GF-D8 (cell line): ENCODE measurements at regions not wholly inside any gene's neighbourhood (a gene's known extent, or its start where the extent isn't known, plus 50 kb on each side); places are given as distances from the start of the nearest gene placed in this dataset.
A peak's percentile ranks its signal among the peaks of the same experiment; 100 is the strongest.

Experiments
- DNase-seq: peaks from one replicate; lab custom pipeline; 2025; lab: John Stamatoyannopoulos, UW

DNA sequence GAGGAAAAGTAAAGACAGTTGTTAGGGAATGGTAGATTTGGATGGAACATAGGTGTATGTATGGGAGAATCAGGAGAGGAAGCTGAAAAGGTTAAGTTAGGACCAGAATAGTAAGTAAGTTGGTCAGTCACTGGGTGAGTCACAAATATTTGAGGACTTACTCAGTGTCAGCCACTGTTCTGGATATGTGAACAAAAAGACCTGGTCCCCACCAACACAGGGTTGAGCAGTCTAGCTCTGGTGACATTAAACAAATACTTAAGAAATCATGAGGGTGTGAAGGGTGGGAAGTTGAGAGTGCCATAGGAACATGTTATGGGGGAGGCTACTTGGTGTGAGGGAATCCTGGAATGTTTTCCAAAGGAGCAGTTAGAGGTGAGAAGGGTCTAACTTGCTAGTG is 246.9 kb downstream of the PTEN start:
- no peak for DNase-seq

DNA sequence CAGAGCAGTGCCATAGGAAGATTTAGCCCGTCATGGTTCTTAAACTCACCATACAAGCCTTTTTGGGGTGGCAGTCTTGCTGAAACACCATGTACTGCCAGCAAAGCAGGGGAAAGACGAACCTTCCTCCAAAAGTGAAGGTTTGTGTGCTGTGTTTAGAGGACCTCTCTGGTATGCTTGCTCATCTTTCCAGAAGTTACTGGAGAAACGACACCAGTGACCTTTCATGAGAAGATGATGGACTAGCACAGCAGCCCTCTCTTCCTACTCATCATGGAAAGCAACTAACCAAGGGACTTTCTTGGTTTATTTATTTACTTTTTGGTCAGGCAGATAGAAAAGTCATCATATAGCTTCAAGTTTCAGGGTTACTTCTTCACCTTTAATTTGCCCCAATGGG is 247.4 kb downstream of the PTEN start:
- DNase-seq: no peak

DNA sequence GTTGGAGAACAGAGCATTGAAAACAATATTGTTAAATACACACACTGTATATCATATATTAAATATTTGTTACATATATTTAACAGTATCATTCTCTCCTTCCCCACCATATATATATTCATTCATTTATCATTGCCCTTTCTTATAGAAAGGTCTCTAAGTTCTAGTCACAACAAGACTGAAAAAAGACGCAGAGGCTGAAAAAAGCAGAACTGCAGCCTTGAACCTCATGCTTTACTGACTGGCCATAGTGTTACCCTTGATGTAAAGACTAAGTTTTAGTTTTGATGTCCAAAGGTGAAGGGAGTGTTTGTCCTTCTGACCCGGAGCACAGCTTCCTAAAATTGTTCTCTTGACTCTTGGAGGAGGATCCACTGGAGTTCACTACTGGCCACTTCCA is 247.9 kb downstream of the PTEN start:
- no peak for DNase-seq

DNA sequence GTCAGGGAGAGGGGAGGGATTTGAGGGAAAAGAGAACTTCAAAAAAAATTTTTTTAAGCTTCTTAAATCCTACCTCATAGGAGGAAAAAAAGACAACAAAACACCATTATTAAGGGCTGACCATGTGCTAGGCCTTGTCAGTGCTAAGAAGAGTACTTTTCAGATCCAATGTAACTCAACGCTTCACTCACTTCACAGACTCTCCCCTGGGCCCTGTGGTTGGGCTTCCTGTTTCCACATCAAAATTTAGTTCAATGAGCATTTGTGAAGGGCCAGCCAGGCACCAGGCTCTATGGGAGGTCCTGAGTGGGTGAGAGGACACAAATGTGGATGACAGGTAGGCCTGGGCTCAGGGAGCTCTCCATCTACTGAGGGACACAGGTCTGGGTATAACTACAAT is 249.8 kb downstream of the PTEN start:
- peak; percentile 61 for DNase-seq

DNA sequence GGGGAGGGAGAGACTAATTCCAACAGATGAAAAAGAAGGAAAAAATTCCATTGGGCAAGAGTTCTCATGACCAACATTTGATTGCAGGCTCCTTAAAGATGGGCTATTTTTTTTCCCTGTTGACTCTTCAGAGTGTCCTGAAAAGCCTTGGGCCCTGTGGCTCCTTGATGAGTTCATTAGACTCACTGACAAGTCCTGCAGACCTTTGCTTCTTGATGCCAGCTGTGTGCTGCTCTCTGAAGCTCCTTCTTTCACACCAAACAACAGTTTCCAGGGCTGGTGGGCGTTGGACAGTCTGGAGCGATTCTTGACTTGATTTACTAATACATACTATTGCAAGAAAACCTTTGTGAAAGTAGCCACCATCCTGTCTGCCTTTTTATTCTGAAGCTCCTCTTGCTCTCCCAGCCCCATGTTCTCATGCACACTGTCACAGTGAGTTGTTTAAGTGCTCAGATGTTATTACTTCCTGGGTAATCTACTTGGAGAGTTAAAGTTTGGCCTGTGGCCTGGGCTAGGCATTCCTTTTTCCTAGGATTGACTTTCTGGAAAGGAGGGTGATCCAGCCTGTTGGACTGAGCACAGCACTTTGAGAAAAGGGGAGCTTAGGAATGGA is 250.3 kb downstream of the PTEN start:
- DNase-seq: no peak

DNA sequence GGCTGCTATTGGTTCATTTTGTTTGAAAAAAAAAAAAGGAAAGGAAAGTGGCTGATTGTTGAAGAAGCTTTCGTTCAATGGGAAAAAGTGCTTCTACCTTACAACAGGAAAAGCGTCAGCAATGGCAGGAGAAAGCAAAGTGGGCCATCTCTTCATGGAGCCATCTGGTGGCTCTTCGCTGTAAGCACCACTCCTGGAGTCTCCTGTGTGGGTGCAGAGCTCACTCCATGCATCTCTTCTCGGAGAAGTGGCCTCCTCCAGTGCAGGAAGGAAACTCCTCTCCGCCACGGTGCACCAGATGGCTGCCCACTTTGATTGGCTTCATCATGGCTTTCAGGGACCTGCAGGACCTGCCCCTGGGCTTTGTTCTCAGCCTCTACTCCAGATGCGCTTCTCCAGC is 250.9 kb downstream of the PTEN start:
- DNase-seq: peak; percentile 54

DNA sequence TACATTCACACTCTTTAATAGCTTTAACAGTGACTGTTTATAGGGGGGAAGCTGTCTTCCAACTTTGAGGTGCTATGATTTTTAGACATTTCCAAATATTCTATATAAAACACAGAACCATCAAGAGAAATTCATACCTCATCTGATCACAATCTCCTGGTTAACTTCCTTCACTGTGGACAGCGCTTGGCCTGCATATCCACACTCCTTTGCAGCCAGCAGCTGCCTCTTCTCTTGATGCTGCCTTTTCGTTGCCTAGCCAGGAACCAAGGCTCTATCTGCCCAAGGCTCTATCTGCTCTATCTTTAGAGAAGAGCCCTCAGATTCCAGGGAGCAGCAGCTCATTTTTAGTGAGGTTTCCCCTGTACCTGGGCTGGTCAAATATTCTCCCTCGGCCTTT is 252.0 kb downstream of the PTEN start:
- DNase-seq: no peak

DNA sequence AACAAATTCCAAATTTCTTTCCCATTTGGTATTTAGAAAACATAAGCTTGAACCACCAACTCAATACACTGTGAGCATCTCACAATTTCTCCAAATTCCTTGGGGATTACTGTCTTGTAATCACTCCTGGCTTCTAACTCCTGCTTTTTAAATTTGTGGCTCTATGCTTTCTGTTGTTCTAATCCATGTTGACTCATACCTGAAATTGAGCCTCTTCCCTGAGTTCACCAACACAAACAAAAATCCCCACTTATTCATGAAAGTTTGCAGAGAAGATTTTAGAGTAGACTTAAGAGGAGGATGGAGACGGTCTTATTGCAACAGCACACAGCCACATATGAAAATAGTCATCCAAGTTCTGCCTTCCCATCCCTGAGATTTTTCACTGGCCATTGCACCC is 252.5 kb downstream of the PTEN start:
- DNase-seq: no peak

DNA sequence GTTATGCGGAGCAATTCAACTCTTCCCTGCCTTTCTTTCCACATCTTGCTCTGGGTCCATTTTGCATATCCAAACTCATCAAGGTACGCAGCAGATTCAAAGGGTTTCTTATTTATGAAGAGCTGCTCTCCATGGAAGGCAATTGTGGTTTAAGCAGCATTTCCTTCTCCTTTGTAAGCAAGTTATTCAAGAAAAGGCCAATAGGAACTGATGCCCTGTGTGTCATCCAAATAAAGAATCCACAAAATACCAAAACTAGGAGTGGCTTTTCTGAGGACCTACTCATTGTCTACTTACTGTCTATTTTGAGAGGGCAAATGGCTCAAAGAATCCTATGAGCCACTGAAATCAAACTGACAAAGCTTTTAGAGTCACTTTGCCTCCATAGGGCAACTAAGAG is 253.1 kb downstream of the PTEN start:
- DNase-seq: no peak

DNA sequence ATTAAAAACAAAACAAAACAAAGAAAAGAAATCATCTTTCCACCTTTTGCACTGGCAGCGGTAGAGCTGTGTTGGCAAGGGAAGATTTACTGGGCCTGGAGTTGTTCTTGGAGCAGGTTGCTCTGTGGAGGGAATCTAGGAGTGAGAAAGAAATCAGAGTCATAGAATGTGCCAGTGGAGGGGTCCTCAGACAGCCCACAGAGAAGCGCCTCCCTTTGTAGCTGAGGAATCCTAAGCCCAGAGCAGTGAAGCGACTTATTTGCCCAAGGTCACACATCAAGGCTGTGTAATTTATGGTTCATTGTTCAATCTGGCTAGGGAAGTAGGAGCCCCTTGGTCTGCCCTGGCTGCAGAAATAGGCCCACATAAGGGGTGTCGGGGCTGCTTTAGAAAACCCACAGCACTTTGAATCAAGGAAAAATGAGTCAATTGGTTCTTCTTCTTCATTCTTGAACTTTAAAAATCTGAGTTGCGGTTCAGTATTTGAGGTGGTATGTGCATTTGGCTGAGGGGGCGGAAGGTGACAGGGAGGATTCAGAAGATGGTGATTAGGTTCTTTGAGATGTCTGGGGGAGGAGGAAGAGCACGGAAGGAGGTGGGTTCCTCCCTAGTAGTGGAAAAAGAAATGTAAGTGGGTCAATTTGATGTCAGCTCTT is 253.7 kb downstream of the PTEN start:
- DNase-seq: no peak

DNA sequence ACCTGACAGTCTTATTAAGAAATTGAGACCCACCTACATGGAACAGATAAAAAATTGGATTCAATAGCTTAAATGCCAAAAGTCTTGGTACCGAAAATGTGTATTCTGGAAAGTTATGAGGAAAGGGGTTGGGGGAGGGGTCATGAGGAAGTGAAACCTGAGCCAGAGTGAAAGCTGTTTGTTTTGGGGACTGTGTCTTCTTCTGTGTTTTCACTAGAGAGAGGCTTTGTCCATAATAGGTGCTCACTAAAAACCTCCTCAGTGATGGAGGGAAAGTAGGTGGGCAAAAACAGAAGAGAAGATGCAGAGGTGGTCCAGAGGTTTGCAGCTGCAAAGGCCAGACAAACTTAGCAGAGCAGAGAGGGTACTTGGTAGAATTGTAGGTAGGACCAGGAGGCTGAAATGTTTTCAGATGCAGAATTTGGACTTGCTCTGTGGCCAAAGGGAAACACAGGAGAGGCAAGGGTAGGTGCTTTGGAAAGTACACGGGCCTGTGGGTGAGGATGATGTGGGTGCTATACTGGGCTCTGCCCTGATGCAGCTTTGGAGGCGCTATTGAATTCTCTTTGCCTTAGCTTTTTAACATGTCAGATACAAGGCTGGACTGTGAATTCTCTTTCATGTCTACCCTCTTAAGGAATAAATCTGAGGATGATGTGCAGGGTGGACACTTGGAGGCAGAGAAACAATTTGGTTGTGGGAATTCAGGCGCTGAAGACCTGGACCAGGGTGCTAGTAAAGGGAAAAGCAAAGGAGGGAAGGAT is 254.6 kb downstream of the PTEN start:
- no peak for DNase-seq

DNA sequence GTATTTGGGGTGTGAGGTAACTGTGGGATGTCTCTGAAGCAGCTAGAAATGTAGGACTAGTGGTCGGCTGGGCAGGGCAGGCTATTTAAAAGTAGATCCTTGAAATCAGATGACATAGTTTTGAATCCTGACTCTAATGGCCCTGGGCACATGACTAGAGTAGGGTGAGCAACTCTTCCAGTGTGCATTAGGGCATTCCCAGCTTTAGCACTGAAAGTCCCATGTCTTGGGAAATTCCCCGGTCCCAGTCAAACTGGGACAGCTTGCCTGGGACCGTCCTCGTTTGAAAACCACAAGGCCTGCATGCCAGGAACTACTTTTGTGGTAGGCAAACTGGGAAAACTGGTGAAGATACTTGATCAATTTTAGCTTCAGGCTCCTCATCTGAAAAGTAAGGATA is 255.3 kb downstream of the PTEN start:
- DNase-seq: no peak

DNA sequence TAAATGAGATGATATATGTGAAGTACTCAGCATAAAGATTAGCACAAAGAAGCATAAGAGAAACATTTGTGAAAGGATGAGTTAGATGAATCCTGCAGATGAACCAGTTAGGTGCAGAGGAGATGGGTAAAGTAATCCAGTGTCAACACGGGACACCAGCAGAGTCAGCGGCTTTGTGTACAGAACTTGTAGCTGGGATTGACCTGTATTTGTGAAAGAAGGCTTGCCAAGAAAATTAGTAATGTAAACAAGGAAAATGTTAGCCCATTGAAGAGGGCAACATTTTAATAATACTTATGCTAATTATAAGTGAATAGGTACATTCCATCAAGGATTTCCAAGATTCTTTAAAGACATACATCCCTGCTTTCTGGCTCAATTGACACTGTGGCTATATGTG is 255.7 kb downstream of the PTEN start:
- no peak for DNase-seq

DNA sequence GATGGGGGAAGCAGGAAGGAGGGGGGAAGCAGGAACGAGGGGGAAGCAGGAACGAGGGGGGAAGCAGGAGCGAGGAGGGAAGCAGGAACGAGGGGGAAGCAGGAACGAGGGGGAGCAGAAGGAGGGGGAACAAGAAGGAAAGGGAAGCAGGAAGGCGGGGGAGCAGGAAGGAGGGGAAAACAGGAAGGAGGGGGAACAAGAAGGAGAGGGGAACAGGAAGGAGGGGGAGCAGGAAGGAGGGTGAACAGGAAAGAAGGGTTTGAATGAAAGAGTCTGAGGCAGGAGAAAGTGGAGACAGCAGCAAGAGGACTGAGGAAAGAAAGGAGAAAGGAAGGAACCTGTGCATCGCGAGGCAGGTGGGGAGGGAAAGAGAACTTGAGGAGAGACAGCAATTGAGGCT is 256.6 kb downstream of the PTEN start:
- DNase-seq: no peak

DNA sequence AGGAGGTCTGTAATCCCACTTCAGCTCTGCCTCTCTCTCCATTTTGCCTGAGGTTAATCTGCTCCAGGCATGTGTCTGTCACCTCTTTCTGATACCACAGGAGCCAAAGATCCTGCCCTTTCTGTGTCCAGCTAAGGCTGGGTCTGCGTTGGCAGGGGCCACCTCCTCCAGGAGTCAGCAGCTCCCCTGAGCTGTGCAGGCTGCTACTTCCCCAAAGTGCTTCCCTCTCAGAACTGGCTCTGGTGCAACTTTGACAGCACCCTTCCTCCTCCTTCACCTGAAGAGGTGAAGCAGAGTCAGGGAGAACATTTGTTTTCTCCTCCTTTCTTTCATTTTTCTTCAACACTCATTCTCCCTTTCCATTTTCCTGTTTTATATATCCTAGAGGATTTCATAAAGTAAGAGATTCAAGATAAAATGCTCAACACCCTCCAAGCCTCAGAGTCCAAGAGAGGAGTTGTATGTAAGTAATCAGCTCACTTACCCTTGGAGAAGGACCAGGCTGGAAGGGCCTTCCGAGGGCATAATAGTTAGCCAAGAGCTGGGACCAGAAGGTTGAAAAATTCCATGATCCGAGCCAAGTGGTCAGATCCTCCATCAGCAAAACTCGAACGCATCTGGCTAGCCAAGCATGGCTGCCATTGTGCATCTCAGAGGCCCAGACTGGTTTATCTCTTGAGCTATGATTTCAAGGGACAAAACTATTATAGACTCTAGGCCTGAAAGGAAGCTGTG is 257.3 kb downstream of the PTEN start:
- no peak for DNase-seq

DNA sequence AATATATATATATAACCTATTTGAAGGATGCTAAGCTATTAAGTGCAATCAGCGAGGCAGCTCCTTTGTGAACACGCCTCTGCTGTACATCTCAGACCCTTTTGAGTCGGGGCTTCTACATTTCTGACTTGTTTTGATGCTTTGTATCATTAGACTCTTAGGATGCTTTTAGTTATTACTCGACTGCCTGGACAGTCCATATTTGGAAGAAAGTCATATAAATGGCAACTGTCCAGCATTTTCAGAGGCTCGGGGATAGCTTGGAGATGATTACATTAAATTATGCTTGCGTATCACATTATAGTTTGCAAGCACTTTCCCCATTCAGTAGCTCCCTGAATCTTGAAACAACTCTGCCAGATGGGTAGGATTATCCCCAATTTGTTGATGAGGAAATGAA is 257.9 kb downstream of the PTEN start:
- DNase-seq: no peak

DNA sequence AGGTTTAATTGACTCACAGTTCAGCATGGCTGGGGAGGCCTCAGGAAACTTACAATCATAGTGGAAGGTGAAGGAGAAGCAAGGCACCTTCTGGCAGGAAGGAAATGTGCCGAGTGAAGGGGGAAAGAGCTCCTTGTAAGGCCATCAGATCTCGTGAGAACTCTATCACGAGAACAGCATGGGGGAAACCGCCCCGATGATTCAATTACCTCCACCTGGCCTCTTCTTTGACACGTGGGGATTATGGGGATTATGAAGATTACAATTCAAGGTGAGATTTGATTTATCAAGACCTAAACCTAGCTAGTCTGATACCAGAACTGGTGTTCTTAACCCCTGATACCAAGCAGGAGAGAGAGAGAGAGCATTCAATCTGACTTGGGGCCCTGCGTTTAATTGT is 258.7 kb downstream of the PTEN start:
- DNase-seq: no peak

DNA sequence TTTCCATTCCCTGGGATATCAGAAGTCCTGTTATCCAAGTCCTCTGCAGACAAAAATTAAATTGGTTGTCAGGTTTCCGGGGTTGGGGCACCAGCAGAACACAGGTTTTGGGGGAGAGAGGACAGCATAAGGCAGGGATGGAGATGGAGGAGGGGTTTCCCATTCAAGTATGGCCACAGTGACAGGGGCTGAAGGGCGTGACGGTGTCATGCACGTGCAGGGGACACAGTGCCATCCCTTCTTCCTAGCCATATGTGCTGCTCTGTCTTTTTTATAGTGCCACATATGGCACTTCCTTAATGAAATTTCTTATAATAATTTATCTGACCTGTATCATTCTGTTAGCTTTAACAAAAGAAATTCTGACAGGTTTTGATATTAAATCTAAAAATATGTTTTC is 259.2 kb downstream of the PTEN start:
- DNase-seq: no peak

DNA sequence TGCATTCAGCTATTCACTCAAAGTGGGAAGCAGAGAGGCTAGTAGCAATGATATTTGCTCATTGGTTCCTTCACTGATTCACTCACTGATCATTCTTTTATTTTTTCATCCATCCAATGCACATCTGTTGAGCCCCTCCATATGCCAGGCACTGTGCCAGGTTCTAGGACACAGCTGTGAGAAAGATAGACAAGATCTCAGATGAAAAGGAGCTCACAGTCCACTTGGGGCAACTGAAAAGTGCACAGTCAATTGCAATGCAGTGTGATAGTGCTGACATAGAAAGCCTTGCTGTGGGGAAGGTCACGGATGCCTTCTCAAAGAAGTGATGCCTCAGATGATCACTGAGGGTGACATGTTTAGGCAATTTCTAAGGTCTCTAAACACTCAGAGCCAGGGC is 262.3 kb downstream of the PTEN start:
- DNase-seq: no peak

DNA sequence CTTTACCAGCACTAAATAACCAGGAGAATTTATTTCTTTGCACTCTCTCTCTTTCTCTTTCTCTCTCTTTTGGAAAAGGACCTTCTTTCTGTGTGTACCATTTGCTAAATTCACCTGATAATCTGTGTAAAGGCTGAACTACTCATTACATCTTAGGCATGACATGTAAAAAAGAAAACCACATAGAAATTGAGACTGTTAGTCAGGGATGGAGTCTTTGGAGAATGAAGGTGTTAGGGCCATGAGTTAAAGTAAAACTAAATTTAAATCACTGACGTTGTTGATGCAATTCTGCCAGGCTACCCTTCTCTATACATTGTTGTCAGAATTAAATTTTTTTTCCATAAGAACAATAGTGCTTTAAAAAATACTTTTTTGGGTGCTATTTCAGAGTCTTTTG is 263.3 kb downstream of the PTEN start:
- DNase-seq: no peak

DNA sequence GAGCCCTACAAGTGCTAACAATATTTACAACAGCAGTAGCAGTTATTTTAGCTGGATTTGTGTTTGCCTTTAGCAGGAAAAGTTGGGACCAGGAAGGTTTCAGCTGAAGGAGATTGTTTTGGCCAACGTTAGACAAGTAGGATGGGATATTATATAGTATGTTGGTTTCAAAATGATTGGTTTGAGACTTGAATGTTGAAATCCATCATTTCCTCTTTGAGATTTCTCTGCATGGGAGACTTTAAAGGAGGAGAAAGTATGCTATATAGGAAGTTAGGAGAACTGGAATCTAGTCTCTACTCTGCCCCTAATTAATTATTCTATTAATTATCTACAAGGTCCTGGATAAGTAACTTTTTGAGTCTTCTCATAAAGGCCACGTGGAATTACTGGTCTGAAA is 263.8 kb downstream of the PTEN start:
- no peak for DNase-seq

DNA sequence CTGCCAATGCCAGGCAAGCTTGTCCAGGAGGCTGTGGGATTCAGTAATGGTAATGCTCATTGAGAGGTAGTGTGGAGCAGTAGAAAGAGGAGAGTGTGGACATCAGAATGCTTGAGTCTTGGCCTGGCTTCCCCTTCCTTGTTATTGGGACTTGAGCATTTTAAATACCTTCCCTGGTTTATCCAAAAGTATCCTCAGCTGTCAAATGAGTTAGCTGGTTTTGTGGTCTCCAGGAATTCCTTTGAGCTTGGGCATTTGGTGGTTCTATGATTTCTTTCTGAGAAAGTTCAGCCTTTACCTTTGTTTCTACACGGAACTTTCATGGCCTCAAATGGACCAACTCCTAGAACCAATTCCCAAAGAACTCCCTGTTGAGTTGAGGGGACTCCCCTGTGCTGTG is 264.3 kb downstream of the PTEN start:
- no peak for DNase-seq

DNA sequence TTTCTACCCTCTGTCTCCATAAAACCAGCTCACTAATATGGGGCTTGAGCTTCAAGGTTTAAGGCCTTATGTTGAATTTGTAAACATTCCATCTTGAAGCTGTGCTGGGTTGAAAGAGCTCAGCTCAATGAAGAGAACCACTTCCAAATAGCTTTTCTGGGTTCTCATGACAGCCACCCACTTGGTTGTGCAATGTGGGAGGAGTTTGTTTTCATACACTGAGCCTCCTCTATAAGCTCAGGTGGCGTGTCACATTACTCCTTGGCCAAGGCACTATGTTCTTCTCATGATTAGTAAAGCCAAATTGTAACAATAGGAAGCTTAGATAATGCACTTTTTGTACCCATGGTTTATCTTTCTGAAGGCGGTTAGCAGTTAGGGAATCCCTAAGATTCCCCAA is 265.6 kb downstream of the PTEN start:
- DNase-seq: no peak
